ENCODE measurements at regions not wholly inside any gene's neighbourhood (a gene's known extent, or its start where the extent isn't known, plus 50 kb on each side); places are given as distances from the start of the nearest gene placed in this dataset.
"Not testable (repeated sequence)": the region's sequence is repeated elsewhere in the genome, so short reads cannot be mapped to it uniquely, and the experiment has no call there.

GRCh38 chr11:134503596-134503995 lies 91.6 kb upstream of the B3GAT1 start:
- no peak for DNase-seq

GRCh38 chr11:134503100-134503499 lies 91.1 kb upstream of the B3GAT1 start:
- no peak for DNase-seq

GRCh38 chr11:134502153-134502550 lies 90.1 kb upstream of the B3GAT1 start:
- DNase-seq: no peak

GRCh38 chr11:134501406-134502152 lies 89.5 kb upstream of the B3GAT1 start:
- no peak for DNase-seq

GRCh38 chr11:134500621-134501020 lies 88.6 kb upstream of the B3GAT1 start:
- DNase-seq: no peak

- DNase-seq: no peak
These were observed 87.9 kb upstream of the B3GAT1 start for GRCh38 chr11:134499990-134500389.

- no peak for DNase-seq
These were observed 86.5 kb upstream of the B3GAT1 start for GRCh38 chr11:134498326-134499139.

- DNase-seq: no peak
These were observed 85.5 kb upstream of the B3GAT1 start for GRCh38 chr11:134497586-134497985.

GRCh38 chr11:134496058-134496457 lies 84.0 kb upstream of the B3GAT1 start:
- not testable (repeated sequence) for DNase-seq

GRCh38 chr11:134494395-134494794 lies 82.4 kb upstream of the B3GAT1 start:
- not testable (repeated sequence) for DNase-seq

GRCh38 chr11:134492411-134492810 lies 80.4 kb upstream of the B3GAT1 start:
- not testable (repeated sequence) for DNase-seq

- DNase-seq: no peak
These were observed 77.7 kb upstream of the B3GAT1 start for GRCh38 chr11:134489728-134490127.

- DNase-seq: no peak
These were observed 76.9 kb upstream of the B3GAT1 start for GRCh38 chr11:134488913-134489312.

GRCh38 chr11:134488512-134488911 lies 76.5 kb upstream of the B3GAT1 start:
- DNase-seq: no peak

- no peak for DNase-seq
These were observed 75.7 kb upstream of the B3GAT1 start for GRCh38 chr11:134487696-134488095.

- no peak for DNase-seq
These were observed 74.7 kb upstream of the B3GAT1 start for GRCh38 chr11:134486704-134487103.

- no peak for DNase-seq
These were observed 74.1 kb upstream of the B3GAT1 start for GRCh38 chr11:134486106-134486505.

GRCh38 chr11:134485316-134485715 lies 73.3 kb upstream of the B3GAT1 start:
- DNase-seq: no peak

- no peak for DNase-seq
These were observed 71.8 kb upstream of the B3GAT1 start for GRCh38 chr11:134483857-134484256.

GRCh38 chr11:134483291-134483690 lies 71.2 kb upstream of the B3GAT1 start:
- DNase-seq: no peak

GRCh38 chr11:134482865-134483264 lies 70.8 kb upstream of the B3GAT1 start:
- no peak for DNase-seq

GRCh38 chr11:134481933-134482527 lies 70.0 kb upstream of the B3GAT1 start:
- DNase-seq: no peak

- no peak for DNase-seq
These were observed 69.1 kb upstream of the B3GAT1 start for GRCh38 chr11:134481135-134481534.
